ENCODE measurements at regions not wholly inside any gene's neighbourhood (a gene's known extent, or its start where the extent isn't known, plus 50 kb on each side); places are given as distances from the start of the nearest gene placed in this dataset.

GRCh38 chr16:87133112-87133850 lies 183.9 kb downstream of the C16orf95 start:
- TF ChIP-seq TAF1 (IDR thresholded peaks at IDR 0.05; ENCODE audit: borderline replicate concordance, insufficient read depth, low read length): no peak
- TF ChIP-seq POLR2AphosphoS5 (IDR thresholded peaks at IDR 0.05; ENCODE audit: low read depth, low read length): no peak
- TF ChIP-seq FOXP2 (optimal IDR thresholded peaks at IDR 0.05; ENCODE audit: borderline replicate concordance, extremely low read depth, extremely low read length, insufficient read depth): no peak
